ENCODE measurements at regions not wholly inside any gene's neighbourhood (a gene's known extent, or its start where the extent isn't known, plus 50 kb on each side); places are given as distances from the start of the nearest gene placed in this dataset.

GRCh38 chr12:74446466-74446865 is 91.2 kb upstream of the ATXN7L3B start:
- H3K36me3 Mint-ChIP-seq (ENCODE audit: insufficient read depth, unreplicated experiment): no peaks in the 10 kb centered on the region
- no peak for DNase-seq (ENCODE audit: unreplicated experiment)
- H3K27me3 Mint-ChIP-seq (ENCODE audit: insufficient read depth, unreplicated experiment): no peaks in the 10 kb centered on the region
- H3K4me1 Mint-ChIP-seq (ENCODE audit: insufficient read depth, unreplicated experiment): peaks cover 6% of the 10 kb centered on the region
- H3K4me3 Mint-ChIP-seq (ENCODE audit: unreplicated experiment): no peak overlapping the region
- intact Hi-C loops (cut with micrococcal nuclease): no loop called here
- no peak overlapping the region for H3K27ac Mint-ChIP-seq (ENCODE audit: low read depth, unreplicated experiment)
- no peak for TF ChIP-seq CTCF (IDR thresholded peaks at IDR 0.05; ENCODE audit: unreplicated experiment)
- POLR2A ChIA-PET: no interaction called here
- H3K9me3 Mint-ChIP-seq (ENCODE audit: unreplicated experiment): no peaks in the 10 kb centered on the region
- CTCF ChIA-PET: no interaction called here
- no TSS peak for BruUV-seq (replicated peaks)

GRCh38 chr12:74449872-74450271 is 87.8 kb upstream of the ATXN7L3B start:
- intact Hi-C loops (cut with micrococcal nuclease): no loop called here
- H3K27me3 Mint-ChIP-seq (ENCODE audit: insufficient read depth, unreplicated experiment): no peaks in the 10 kb centered on the region
- POLR2A ChIA-PET: interaction anchor here (0.9 kb wide), 1 partner anchor 11 kb away, joined by 3 read pairs; no protein-coding TSS in a partner anchor
- H3K36me3 Mint-ChIP-seq (ENCODE audit: insufficient read depth, unreplicated experiment): no peaks in the 10 kb centered on the region
- TF ChIP-seq CTCF (IDR thresholded peaks at IDR 0.05; ENCODE audit: unreplicated experiment): no peak
- peaks cover 6% of the 10 kb centered on the region for H3K4me1 Mint-ChIP-seq (ENCODE audit: insufficient read depth, unreplicated experiment)
- H3K27ac Mint-ChIP-seq (ENCODE audit: low read depth, unreplicated experiment): no peak overlapping the region
- peak; percentile 68 for DNase-seq (ENCODE audit: unreplicated experiment)
- no peak overlapping the region for H3K4me3 Mint-ChIP-seq (ENCODE audit: unreplicated experiment)
- no TSS peak for BruUV-seq (replicated peaks)
- CTCF ChIA-PET: interaction anchor here (1.3 kb wide), 1 partner anchor 9 kb away, joined by 5 read pairs; no protein-coding TSS in a partner anchor
- no peaks in the 10 kb centered on the region for H3K9me3 Mint-ChIP-seq (ENCODE audit: unreplicated experiment)

GRCh38 chr12:74454109-74454508 is 83.5 kb upstream of the ATXN7L3B start:
- CTCF ChIA-PET: interaction anchor here (0.6 kb wide), 1 partner anchor 40 kb away, joined by 3 read pairs; no protein-coding TSS in a partner anchor
- TF ChIP-seq CTCF (IDR thresholded peaks at IDR 0.05; ENCODE audit: unreplicated experiment): no peak
- H3K36me3 Mint-ChIP-seq (ENCODE audit: insufficient read depth, unreplicated experiment): no peaks in the 10 kb centered on the region
- H3K9me3 Mint-ChIP-seq (ENCODE audit: unreplicated experiment): no peaks in the 10 kb centered on the region
- no peak overlapping the region for H3K27ac Mint-ChIP-seq (ENCODE audit: low read depth, unreplicated experiment)
- no peaks in the 10 kb centered on the region for H3K27me3 Mint-ChIP-seq (ENCODE audit: insufficient read depth, unreplicated experiment)
- peaks cover 6% of the 10 kb centered on the region for H3K4me1 Mint-ChIP-seq (ENCODE audit: insufficient read depth, unreplicated experiment)
- DNase-seq (ENCODE audit: unreplicated experiment): no peak
- POLR2A ChIA-PET: no interaction called here
- intact Hi-C loops (cut with micrococcal nuclease): no loop called here
- BruUV-seq (replicated peaks): no TSS peak
- no peak overlapping the region for H3K4me3 Mint-ChIP-seq (ENCODE audit: unreplicated experiment)

GRCh38 chr12:74455429-74455828 is 82.2 kb upstream of the ATXN7L3B start:
- TF ChIP-seq CTCF (IDR thresholded peaks at IDR 0.05; ENCODE audit: unreplicated experiment): no peak
- Mint-ChIP-seq H3K27ac (ENCODE audit: low read depth, unreplicated experiment) (no peak overlapping the region), H3K9me3 (ENCODE audit: unreplicated experiment) (no peaks in the 10 kb centered on the region), H3K4me3 (ENCODE audit: unreplicated experiment) (no peak overlapping the region), H3K36me3 (ENCODE audit: insufficient read depth, unreplicated experiment) (no peaks in the 10 kb centered on the region), H3K27me3 (ENCODE audit: insufficient read depth, unreplicated experiment) (no peaks in the 10 kb centered on the region), H3K4me1 (ENCODE audit: insufficient read depth, unreplicated experiment) (no peaks in the 10 kb centered on the region)
- POLR2A ChIA-PET: no interaction called here
- intact Hi-C loops (cut with micrococcal nuclease): no loop called here
- DNase-seq (ENCODE audit: unreplicated experiment): no peak
- BruUV-seq (replicated peaks): no TSS peak
- CTCF ChIA-PET: no interaction called here
